ENCODE measurements at regions not wholly inside any gene's neighbourhood (a gene's known extent, or its start where the extent isn't known, plus 50 kb on each side); places are given as distances from the start of the nearest gene placed in this dataset.

- TF ChIP-seq CTCF (IDR thresholded peaks at IDR 0.05) (no peak), REST (IDR thresholded peaks at IDR 0.05; ENCODE audit: insufficient read depth in 1 of 2, low read depth in 2 of 2, low read length in 1 of 2) (no peak)
Observed at GRCh38 chr6:226516-227073, 65.7 kb upstream of the DUSP22 start.

Data from Panc1 (cell line).